Sigmoid colon (tissue), 6 donors: ENCODE measurements at regions not wholly inside any gene's neighbourhood (a gene's known extent, or its start where the extent isn't known, plus 50 kb on each side); places are given as distances from the start of the nearest gene placed in this dataset.

Experiments used
- DNase-seq: peaks from one replicate; pipeline ENCODE4 v3.0.0-alpha.2; 2019
- H3K27ac ChIP-seq, 4 donors: fragments of 200-600 bp; sonication (generic); one replicate each; pipeline ENCODE4 v1.5.1; 2016 to 2019; ENCODE audit warnings: mild to moderate bottlenecking in 1 of 4
- H3K27me3 ChIP-seq, 3 donors: fragments of 200-600 bp; sonication (generic); one replicate each; pipeline ENCODE4 v1.5.1; 2019; ENCODE audit warnings: mild to moderate bottlenecking in 1 of 3
- H3K36me3 ChIP-seq, 4 donors: fragments of 200-600 bp; sonication (generic); one replicate each; pipeline ENCODE4 v1.5.1; 2016 to 2019
- H3K4me1 ChIP-seq, 4 donors: fragments of 200-600 bp; sonication (generic); one replicate each; pipeline ENCODE4 v1.5.1; 2017 to 2019
- H3K4me3 ChIP-seq, 4 donors: fragments of 200-600 bp; sonication (generic); one replicate each; pipeline ENCODE4 v1.5.1; 2017 to 2019; ENCODE audit warnings: mild to moderate bottlenecking in 2 of 4, moderate library complexity in 1 of 4
- H3K9me3 ChIP-seq, 4 donors: fragments of 200-600 bp in 3 of 4; sonication (generic) in 3 of 4; one replicate each; pipeline versions ENCODE4 v1.5.1 to v1.6.1; 2013 to 2019
- EP300 ChIP-seq, 4 donors: sonication (generic); formaldehyde crosslinking; IDR thresholded peaks; one replicate each; pipeline ENCODE4 v1.6.1; 2017; ENCODE audit warnings: antibody characterized with exemption in 4 of 4
- POLR2A ChIP-seq, 2 donors: fragments of 450-650 bp; IDR thresholded peaks; one replicate each; pipeline ENCODE4 v1.6.1; 2016; ENCODE audit warnings: antibody characterized with exemption in 2 of 2, mild to moderate bottlenecking in 2 of 2, moderate library complexity in 2 of 2
- POLR2AphosphoS5 ChIP-seq, 4 donors: sonication (generic); formaldehyde crosslinking; IDR thresholded peaks; one replicate each; pipeline ENCODE4 v1.6.1; 2017; ENCODE audit warnings: antibody characterized with exemption in 4 of 4
- WGBS, 2 donors: extraction: QIAGEN DNeasy Blood & Tissue Kit; methylation state at CpG; one replicate each; pipeline ENCODE4 v1.1.7; 2013; 5-methylcytosine and 5-hydroxymethylcytosine counted together
- intact Hi-C: fragments of 100-400 bp; cut with DNase I; formaldehyde crosslinking; loops from one replicate; pipeline ENCODE4 v1.15.1; 2023
- TF ChIP-seq, protein P1 (sequence below), 4 experiments: fragments of 450-650 bp in 3 of 4; fragments of 200-600 bp in 1 of 4; IDR thresholded peaks; one replicate each; pipeline ENCODE4 v1.5.1; 2016 to 2019; ENCODE audit warnings: antibody characterized with exemption in 4 of 4, mild to moderate bottlenecking in 3 of 4, moderate library complexity in 2 of 4
- donor health status: healthy with polysubstance abuse.
- donor health status: healthy.

GRCh38 chr14:42884100-42884499 lies 1277.4 kb downstream of the LRFN5 start:
- intact Hi-C loops, result no loop called here
- TF ChIP-seq, protein P1, sequence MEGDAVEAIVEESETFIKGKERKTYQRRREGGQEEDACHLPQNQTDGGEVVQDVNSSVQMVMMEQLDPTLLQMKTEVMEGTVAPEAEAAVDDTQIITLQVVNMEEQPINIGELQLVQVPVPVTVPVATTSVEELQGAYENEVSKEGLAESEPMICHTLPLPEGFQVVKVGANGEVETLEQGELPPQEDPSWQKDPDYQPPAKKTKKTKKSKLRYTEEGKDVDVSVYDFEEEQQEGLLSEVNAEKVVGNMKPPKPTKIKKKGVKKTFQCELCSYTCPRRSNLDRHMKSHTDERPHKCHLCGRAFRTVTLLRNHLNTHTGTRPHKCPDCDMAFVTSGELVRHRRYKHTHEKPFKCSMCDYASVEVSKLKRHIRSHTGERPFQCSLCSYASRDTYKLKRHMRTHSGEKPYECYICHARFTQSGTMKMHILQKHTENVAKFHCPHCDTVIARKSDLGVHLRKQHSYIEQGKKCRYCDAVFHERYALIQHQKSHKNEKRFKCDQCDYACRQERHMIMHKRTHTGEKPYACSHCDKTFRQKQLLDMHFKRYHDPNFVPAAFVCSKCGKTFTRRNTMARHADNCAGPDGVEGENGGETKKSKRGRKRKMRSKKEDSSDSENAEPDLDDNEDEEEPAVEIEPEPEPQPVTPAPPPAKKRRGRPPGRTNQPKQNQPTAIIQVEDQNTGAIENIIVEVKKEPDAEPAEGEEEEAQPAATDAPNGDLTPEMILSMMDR (IDR thresholded peaks at IDR 0.05), result no peak
- TF ChIP-seq POLR2AphosphoS5 (IDR thresholded peaks at IDR 0.05) (no peak), POLR2A (IDR thresholded peaks at IDR 0.05) (no peak), EP300 (IDR thresholded peaks at IDR 0.05) (no peak)
- Histone ChIP-seq H3K4me1 (no peaks in the 10 kb centered on the region), H3K36me3 (no peaks in the 10 kb centered on the region), H3K4me3 (no peak overlapping the region), H3K27ac (no peak overlapping the region), H3K9me3 (peaks cover 0 to 2% (median 0%) of the 10 kb centered on the region in 4 donors), H3K27me3 (no peaks in the 10 kb centered on the region)
- DNase-seq, result no peak

DNA sequence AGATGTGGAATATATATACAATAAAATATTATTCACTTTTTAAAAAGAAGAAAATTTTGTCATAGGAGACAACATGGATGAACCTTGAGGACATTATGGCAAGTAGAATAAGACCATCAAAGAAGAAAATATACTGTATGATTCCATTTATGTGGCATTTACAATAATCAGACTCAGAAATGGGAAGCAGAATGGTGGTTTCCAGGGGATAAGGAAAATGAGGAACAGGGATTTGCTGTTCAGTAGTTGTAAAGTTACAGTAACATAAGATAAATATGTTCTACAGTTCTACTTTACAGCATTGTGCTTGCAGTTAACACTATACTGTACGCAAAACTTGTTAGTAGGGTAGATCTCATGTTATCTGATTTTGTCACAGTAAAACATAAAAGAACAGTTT lies 1271.0 kb downstream of the LRFN5 start:
- 91 to 96% methylated on average over 1 of the region's 1 CpG for WGBS, 2 donors
- Histone ChIP-seq H3K27ac (no peak overlapping the region), H3K27me3 (no peaks in the 10 kb centered on the region), H3K4me3 (no peak overlapping the region), H3K36me3 (no peaks in the 10 kb centered on the region), H3K4me1 (no peaks in the 10 kb centered on the region), H3K9me3 (no peaks in the 10 kb centered on the region)
- no peak for DNase-seq
- no peak for TF ChIP-seq EP300 (IDR thresholded peaks at IDR 0.05)
- TF ChIP-seq, protein P1 (IDR thresholded peaks at IDR 0.05), result no peak
- intact Hi-C loops, result no loop called here

GRCh38 chr14:42872786-42873185 lies 1266.1 kb downstream of the LRFN5 start:
- Histone ChIP-seq H3K27ac (no peak overlapping the region), H3K4me1 (no peaks in the 10 kb centered on the region), H3K36me3 (no peaks in the 10 kb centered on the region), H3K27me3 (no peaks in the 10 kb centered on the region), H3K4me3 (no peak overlapping the region), H3K9me3 (no peaks in the 10 kb centered on the region)
- WGBS, 2 donors, result 72 to 76% methylated on average over 3 of the region's 3 CpGs
- no peak for DNase-seq
- intact Hi-C loops, result no loop called here
- no peak for TF ChIP-seq POLR2A (IDR thresholded peaks at IDR 0.05)
- no peak for TF ChIP-seq POLR2AphosphoS5 (IDR thresholded peaks at IDR 0.05)
- TF ChIP-seq, protein P1 (IDR thresholded peaks at IDR 0.05), result no peak
- TF ChIP-seq EP300 (IDR thresholded peaks at IDR 0.05), result no peak

DNA sequence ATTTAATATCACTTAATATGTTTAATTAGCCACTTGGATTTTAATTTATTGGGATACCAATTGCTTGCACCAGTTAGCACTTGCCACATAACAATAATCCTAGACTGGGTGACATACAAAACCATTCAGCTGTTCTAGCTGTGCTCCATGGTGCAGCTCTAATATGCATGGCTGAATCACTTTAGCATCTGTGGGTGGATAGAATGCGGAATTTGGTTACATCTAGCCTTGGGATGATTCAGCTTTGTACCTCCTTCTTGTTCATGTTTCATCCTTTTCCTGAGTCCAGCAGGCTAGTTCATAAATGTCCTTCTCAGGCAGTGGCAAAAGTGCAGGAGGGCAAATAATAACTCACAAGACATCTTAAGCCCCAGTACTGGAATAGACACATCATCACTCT lies 1263.0 kb downstream of the LRFN5 start:
- TF ChIP-seq POLR2A (IDR thresholded peaks at IDR 0.05) (no peak), EP300 (IDR thresholded peaks at IDR 0.05) (no peak), POLR2AphosphoS5 (IDR thresholded peaks at IDR 0.05) (no peak)
- TF ChIP-seq, protein P1 (IDR thresholded peaks at IDR 0.05), result no peak
- no peaks in the 10 kb centered on the region for H3K9me3 ChIP-seq
- no peaks in the 10 kb centered on the region for H3K4me1 ChIP-seq
- H3K4me3 ChIP-seq, result no peak overlapping the region
- intact Hi-C loops, result no loop called here
- H3K27ac ChIP-seq, result no peak overlapping the region
- WGBS, 2 donors, result 90% methylated on average over 1 of the region's 1 CpG
- no peaks in the 10 kb centered on the region for H3K27me3 ChIP-seq
- DNase-seq, result no peak
- no peaks in the 10 kb centered on the region for H3K36me3 ChIP-seq

GRCh38 chr14:42862114-42862513 lies 1255.4 kb downstream of the LRFN5 start:
- 79 to 85% methylated on average over 3 of the region's 3 CpGs for WGBS, 2 donors

More at GRCh38 chr14:42862114-42862513, 1255.4 kb downstream of the LRFN5 start:
- Histone ChIP-seq H3K27ac (no peak overlapping the region), H3K4me3 (no peak overlapping the region), H3K9me3 (no peaks in the 10 kb centered on the region), H3K27me3 (no peaks in the 10 kb centered on the region), H3K36me3 (no peaks in the 10 kb centered on the region), H3K4me1 (no peaks in the 10 kb centered on the region)
- no peak for DNase-seq
- TF ChIP-seq EP300 (IDR thresholded peaks at IDR 0.05), result no peak
- TF ChIP-seq, protein P1 (IDR thresholded peaks at IDR 0.05), result no peak
- no peak for TF ChIP-seq POLR2A (IDR thresholded peaks at IDR 0.05)
- no peak for TF ChIP-seq POLR2AphosphoS5 (IDR thresholded peaks at IDR 0.05)
- intact Hi-C loops, result no loop called here
